GM23338 (cell line): ENCODE measurements at regions not wholly inside any gene's neighbourhood (a gene's known extent, or its start where the extent isn't known, plus 50 kb on each side); places are given as distances from the start of the nearest gene placed in this dataset.

ENCODE experiments used
- ATAC-seq: fragments of 200-7000 bp; cut with Tn5 transposase; 3 replicates; pipeline ENCODE4 v1.9.1; 2020
- DNase-seq: peaks from one replicate; pipeline ENCODE4 v3.0.0-alpha.2; 2015; ENCODE audit warnings: low spot score
- H2AFZ ChIP-seq: fragments of 200-600 bp; sonication (generic); 2 replicates; pipeline ENCODE4 v1.8.0; 2016; ENCODE audit warnings: antibody characterized with exemption, mild to moderate bottlenecking, moderate library complexity
- H3F3A ChIP-seq: fragments of 200-600 bp; sonication (generic); replicated peaks from 2 replicates; pipeline ENCODE4 v1.8.0; 2017; ENCODE audit warnings: antibody characterized with exemption, mixed run types, low read depth
- H3K27ac ChIP-seq: fragments of 200-600 bp; sonication (generic); 2 replicates; pipeline ENCODE4 v1.6.1; 2016; ENCODE audit warnings: low read depth
- H3K27me3 ChIP-seq: fragments of 200-600 bp; sonication (generic); 2 replicates; pipeline ENCODE4 v1.8.0; 2016; ENCODE audit warnings: mild to moderate bottlenecking, mixed run types, moderate library complexity; ENCODE audit not compliant: insufficient read depth
- H3K36me3 ChIP-seq: fragments of 200-600 bp; sonication (generic); 2 replicates; pipeline ENCODE4 v1.8.0; 2016; ENCODE audit warnings: mild to moderate bottlenecking; ENCODE audit not compliant: insufficient read depth
- H3K4me1 ChIP-seq: fragments of 200-600 bp; sonication (generic); 2 replicates; pipeline ENCODE4 v1.8.0; 2016; ENCODE audit warnings: mild to moderate bottlenecking, moderate library complexity; ENCODE audit not compliant: insufficient read depth
- H3K4me2 ChIP-seq: fragments of 200-600 bp; sonication (generic); 2 replicates; pipeline ENCODE4 v1.7.1; 2017; ENCODE audit warnings: mixed run types
- H3K4me3 ChIP-seq: fragments of 200-600 bp; sonication (generic); 2 replicates; pipeline ENCODE4 v1.6.1; 2016; ENCODE audit warnings: mixed run types
- H3K79me2 ChIP-seq: fragments of 200-600 bp; sonication (generic); replicated peaks from 2 replicates; pipeline ENCODE4 v1.8.0; 2017; ENCODE audit warnings: mild to moderate bottlenecking; ENCODE audit not compliant: insufficient read depth
- H3K9me2 ChIP-seq: fragments of 200-600 bp; sonication (generic); 2 replicates; pipeline ENCODE4 v1.8.0; 2017; ENCODE audit not compliant: insufficient read depth
- H4K20me1 ChIP-seq: fragments of 200-600 bp; sonication (generic); replicated peaks from 2 replicates; pipeline ENCODE4 v1.8.0; 2017; ENCODE audit warnings: mild to moderate bottlenecking; ENCODE audit not compliant: insufficient read depth
- H3K27ac Mint-ChIP-seq: 2 replicates; pipeline ENCODE4 v1.8.0; 2020; ENCODE audit warnings: inconsistent platforms, mild to moderate bottlenecking, moderate library complexity, mixed read lengths
- H3K27me3 Mint-ChIP-seq: 3 replicates; pipeline ENCODE4 v1.8.0; 2022; ENCODE audit warnings: low read depth, mild to moderate bottlenecking, moderate library complexity, mixed read lengths, inconsistent platforms; ENCODE audit not compliant: insufficient read depth, poor library complexity
- H3K36me3 Mint-ChIP-seq: 3 replicates; pipeline ENCODE4 v1.8.0; 2021; ENCODE audit warnings: low read depth, mild to moderate bottlenecking, inconsistent platforms, moderate library complexity, mixed read lengths
- H3K4me1 Mint-ChIP-seq: 3 replicates; pipeline ENCODE4 v1.8.0; 2020; ENCODE audit warnings: mild to moderate bottlenecking, inconsistent platforms, mixed read lengths
- H3K4me3 Mint-ChIP-seq: 3 replicates; pipeline ENCODE4 v1.8.0; 2021; ENCODE audit warnings: moderate library complexity, mild to moderate bottlenecking, inconsistent platforms, mixed read lengths
- H3K9me3 Mint-ChIP-seq: 3 replicates; pipeline ENCODE4 v1.8.0; 2020; ENCODE audit warnings: moderate library complexity, mild to moderate bottlenecking, inconsistent platforms, mixed read lengths
- CREB1 ChIP-seq: fragments of 250-450 bp; sonication (Bioruptor Pico); IDR thresholded peaks from 2 replicates; pipeline ENCODE4 v1.5.0; 2020; ENCODE audit warnings: low read depth, mild to moderate bottlenecking, moderate library complexity
- CTCF ChIP-seq, 2 experiments: fragments of 200-600 bp in 1 of 2; sonication (generic) in 1 of 2; conservative IDR thresholded peaks; 2 replicates each; pipeline versions ENCODE4 v1.5.1 to v1.6.1; 2016 to 2017; ENCODE audit warnings: antibody characterized with exemption in 2 of 2, low read depth in 2 of 2, mild to moderate bottlenecking in 2 of 2, moderate library complexity in 1 of 2
- ETS1 ChIP-seq: IDR thresholded peaks from 2 replicates; pipeline ENCODE4 v1.6.1; 2016; ENCODE audit warnings: antibody characterized with exemption
- EZH2 ChIP-seq: fragments of 200-600 bp; sonication (generic); IDR thresholded peaks from one replicate; pipeline ENCODE4 v1.8.0; 2017; ENCODE audit warnings: antibody characterized with exemption, mild to moderate bottlenecking, low read depth; ENCODE audit not compliant: unreplicated experiment
- EZH2phosphoT487 ChIP-seq: fragments of 200-600 bp; sonication (generic); IDR thresholded peaks from one replicate; pipeline ENCODE4 v1.8.1; 2018; ENCODE audit warnings: antibody characterized with exemption; ENCODE audit not compliant: unreplicated experiment
- JUNB ChIP-seq: IDR thresholded peaks from one replicate; pipeline ENCODE4 v1.6.1; 2016; ENCODE audit warnings: antibody characterized with exemption; ENCODE audit not compliant: unreplicated experiment
- NANOG ChIP-seq: IDR thresholded peaks from 2 replicates; pipeline ENCODE4 v1.6.1; 2016; ENCODE audit warnings: antibody characterized with exemption, borderline replicate concordance
- POLR2AphosphoS5 ChIP-seq: IDR thresholded peaks from 2 replicates; pipeline ENCODE4 v1.6.1; 2016; ENCODE audit warnings: antibody characterized with exemption, low read depth
- REST ChIP-seq: IDR thresholded peaks from one replicate; pipeline ENCODE4 v1.6.1; 2018; ENCODE audit warnings: antibody characterized with exemption; ENCODE audit not compliant: unreplicated experiment
- STAT1 ChIP-seq: IDR thresholded peaks from one replicate; pipeline ENCODE4 v1.6.1; 2016; ENCODE audit warnings: antibody characterized with exemption; ENCODE audit not compliant: unreplicated experiment
- ZNF114 ChIP-seq: fragments of 250-450 bp; sonication (Bioruptor Pico); IDR thresholded peaks from 2 replicates; pipeline ENCODE4 v1.5.0; 2020; ENCODE audit warnings: mild to moderate bottlenecking, moderate library complexity
- ZNF331 ChIP-seq: fragments of 250-450 bp; sonication (Bioruptor Pico); IDR thresholded peaks from 2 replicates; pipeline ENCODE4 v1.5.0; 2020; ENCODE audit warnings: low read depth, mild to moderate bottlenecking, moderate library complexity
- ZNF462 ChIP-seq: fragments of 250-450 bp; sonication (Bioruptor Pico); IDR thresholded peaks from 2 replicates; pipeline ENCODE4 v1.5.0; 2020; ENCODE audit warnings: mild to moderate bottlenecking, moderate library complexity

- no peak overlapping the region for H3K4me3 ChIP-seq
- H3K9me2 ChIP-seq = no peaks in the 10 kb centered on the region
- Mint-ChIP-seq H3K36me3 (peaks cover 19% of the 10 kb centered on the region), H3K4me1 (no peaks in the 10 kb centered on the region), H3K27ac (no peak overlapping the region), H3K4me3 (no peak overlapping the region), H3K27me3 (no peaks in the 10 kb centered on the region), H3K9me3 (peaks cover 74% of the 10 kb centered on the region)
- H3K4me2 ChIP-seq = no peak overlapping the region
- no peaks in the 10 kb centered on the region for H3K4me1 ChIP-seq
- no peaks in the 10 kb centered on the region for H3F3A ChIP-seq
- H3K27me3 ChIP-seq = no peaks in the 10 kb centered on the region
- ATAC-seq (no peak), DNase-seq (no peak)
- H3K79me2 ChIP-seq = no peaks in the 10 kb centered on the region
- H3K27ac ChIP-seq = no peak overlapping the region
- TF ChIP-seq ETS1 (no peak), REST (no peak), STAT1 (no peak), NANOG (no peak), POLR2AphosphoS5 (no peak), ZNF114 (CRISPR knock-in tag) (no peak), ZNF462 (CRISPR knock-in tag) (no peak), EZH2phosphoT487 (no peak), JUNB (no peak), EZH2 (no peak), CTCF (conservative IDR thresholded peaks at IDR 0.05; ENCODE audit: low read depth in 2 of 2) (no peak), CREB1 (no peak), ZNF331 (CRISPR knock-in tag) (no peak)
- H3K36me3 ChIP-seq = no peaks in the 10 kb centered on the region; the same call in 1 of the 2 replicates
- no peak overlapping the region for H2AFZ ChIP-seq
- H4K20me1 ChIP-seq = no peaks in the 10 kb centered on the region
Measured at GRCh38 chr2:6287406-6287805, 578.3 kb downstream of the CMPK2 start.
